GM13977 (cell line): ENCODE measurements at regions not wholly inside any gene's neighbourhood (a gene's known extent, or its start where the extent isn't known, plus 50 kb on each side); places are given as distances from the start of the nearest gene placed in this dataset.

Experiments
- DNase-seq: peaks from one replicate; pipeline ENCODE4 v3.0.0; 2012; ENCODE audit warnings: low spot score
- in situ Hi-C: fragments of 300-500 bp; cut with MboI; formaldehyde crosslinking; loops from one replicate; pipeline ENCODE4 v1.12.0; 2022; ENCODE audit warnings: low sequenced_read_pairs, low pct_unique_long_range_greater_than_20kb, mixed read lengths, inconsistent platforms; ENCODE audit not compliant: unreplicated experiment
- TF ChIP-seq, protein P1 (sequence below): IDR thresholded peaks from 2 replicates; pipeline ENCODE4 v1.5.1; 2012; ENCODE audit warnings: mild to moderate bottlenecking, control low read depth; ENCODE audit not compliant: insufficient read depth; ENCODE audit errors: extremely low read depth, missing control alignments

DNA sequence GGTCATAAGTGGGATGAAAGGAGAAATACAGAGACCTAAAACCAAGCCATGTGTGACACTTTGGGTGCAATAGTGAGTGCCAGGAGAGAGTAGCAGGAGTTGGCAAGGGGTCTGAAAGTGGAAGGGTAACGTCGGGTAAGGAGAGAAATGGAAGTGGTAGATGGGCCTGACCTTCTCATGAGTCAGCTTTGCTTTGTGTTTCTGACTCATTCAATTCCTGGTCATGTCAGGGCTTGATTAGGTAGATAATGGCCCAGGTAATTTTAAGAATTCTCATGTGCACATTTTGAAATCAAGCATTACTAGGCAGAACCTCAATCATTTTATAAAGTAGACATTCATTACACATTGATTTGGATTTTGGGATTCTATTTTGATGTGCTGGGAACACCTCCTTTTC is 262.5 kb downstream of the SOX2 start:
- in situ Hi-C loops, result no loop called here
- TF ChIP-seq, protein P1, sequence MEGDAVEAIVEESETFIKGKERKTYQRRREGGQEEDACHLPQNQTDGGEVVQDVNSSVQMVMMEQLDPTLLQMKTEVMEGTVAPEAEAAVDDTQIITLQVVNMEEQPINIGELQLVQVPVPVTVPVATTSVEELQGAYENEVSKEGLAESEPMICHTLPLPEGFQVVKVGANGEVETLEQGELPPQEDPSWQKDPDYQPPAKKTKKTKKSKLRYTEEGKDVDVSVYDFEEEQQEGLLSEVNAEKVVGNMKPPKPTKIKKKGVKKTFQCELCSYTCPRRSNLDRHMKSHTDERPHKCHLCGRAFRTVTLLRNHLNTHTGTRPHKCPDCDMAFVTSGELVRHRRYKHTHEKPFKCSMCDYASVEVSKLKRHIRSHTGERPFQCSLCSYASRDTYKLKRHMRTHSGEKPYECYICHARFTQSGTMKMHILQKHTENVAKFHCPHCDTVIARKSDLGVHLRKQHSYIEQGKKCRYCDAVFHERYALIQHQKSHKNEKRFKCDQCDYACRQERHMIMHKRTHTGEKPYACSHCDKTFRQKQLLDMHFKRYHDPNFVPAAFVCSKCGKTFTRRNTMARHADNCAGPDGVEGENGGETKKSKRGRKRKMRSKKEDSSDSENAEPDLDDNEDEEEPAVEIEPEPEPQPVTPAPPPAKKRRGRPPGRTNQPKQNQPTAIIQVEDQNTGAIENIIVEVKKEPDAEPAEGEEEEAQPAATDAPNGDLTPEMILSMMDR, result no peak
- DNase-seq, result no peak

DNA sequence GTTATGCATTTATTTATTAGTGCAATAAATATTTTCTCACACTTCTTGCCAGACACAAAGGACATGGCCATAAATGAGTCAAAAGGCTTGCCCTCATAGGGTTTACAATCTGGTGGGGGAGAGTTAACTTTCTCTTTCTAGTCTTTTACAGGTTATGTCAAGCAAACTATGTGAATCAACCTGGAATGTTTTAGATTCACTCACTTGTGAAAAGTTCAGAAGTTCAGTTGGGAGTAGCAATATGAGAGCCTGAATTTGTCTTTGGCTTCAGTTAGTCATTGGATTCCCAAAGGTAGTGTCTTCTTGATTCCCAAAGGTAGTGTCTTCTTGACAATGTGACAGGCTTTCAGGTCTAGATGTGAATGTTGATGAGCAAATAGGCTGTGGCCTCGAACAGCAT is 264.8 kb downstream of the SOX2 start:
- in situ Hi-C loops, result no loop called here
- no peak for DNase-seq
- TF ChIP-seq, protein P1, result no peak

DNA sequence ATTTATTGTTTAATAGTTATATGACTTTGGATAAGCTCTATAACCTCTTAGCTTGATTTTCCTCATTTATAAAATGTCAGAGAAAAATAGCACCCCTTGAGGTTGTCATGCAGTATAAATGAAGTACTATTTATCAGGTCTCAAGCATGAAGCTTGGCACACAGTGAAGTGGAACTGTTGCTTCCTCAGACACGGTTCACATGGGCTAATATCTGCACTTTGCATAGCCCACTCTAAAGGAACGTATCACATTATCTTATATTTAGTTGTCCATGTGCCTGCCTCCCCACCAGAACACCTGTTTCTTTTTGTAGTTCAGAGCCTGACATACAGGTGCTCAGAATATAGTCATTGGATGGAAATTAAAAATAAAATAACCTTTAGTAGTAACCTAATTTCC is 273.7 kb downstream of the SOX2 start:
- in situ Hi-C loops, result no loop called here
- TF ChIP-seq, protein P1, result no peak
- DNase-seq, result no peak

DNA sequence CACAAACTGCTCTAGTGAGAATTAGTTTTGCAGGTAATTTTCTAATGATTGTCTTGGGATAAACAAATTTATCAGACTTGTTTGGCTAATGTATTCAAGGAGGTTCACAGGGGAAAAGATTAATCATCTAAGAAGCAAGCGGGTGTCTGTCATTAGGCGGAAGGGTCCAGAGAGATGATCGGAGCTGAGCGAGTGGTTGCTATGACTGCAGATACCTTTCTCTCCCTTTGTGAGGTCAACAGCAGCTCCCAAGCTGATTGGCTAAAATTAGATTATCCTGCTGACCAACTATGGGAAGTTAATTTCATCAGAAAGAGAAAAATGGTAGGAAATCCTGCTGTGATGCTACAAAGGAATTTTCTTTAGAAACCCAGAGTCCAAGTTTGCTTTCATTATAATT is 276.0 kb downstream of the SOX2 start:
- TF ChIP-seq, protein P1, result no peak
- no peak for DNase-seq
- in situ Hi-C loops, result no loop called here

DNA sequence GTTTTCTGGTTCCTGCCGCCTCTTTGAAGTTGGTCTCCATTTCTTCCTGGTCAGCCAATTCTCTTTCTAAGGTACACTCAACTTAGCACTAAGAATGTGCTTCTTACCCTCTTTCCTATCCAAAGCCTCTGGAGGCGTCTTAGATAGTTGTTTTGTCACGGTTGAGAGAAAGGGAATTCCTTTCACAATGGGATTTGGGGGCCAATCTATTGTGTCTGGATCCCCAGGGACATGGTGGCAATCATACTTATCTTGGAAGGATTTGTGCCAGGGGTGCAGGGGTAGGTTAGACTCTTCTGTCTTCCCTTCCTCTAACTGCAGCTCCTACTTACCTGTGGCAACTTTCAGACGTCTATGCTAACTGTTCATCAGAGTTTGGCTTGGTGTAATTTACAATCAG is 287.1 kb downstream of the SOX2 start:
- in situ Hi-C loops, result no loop called here
- no peak for DNase-seq
- TF ChIP-seq, protein P1, result no peak

DNA sequence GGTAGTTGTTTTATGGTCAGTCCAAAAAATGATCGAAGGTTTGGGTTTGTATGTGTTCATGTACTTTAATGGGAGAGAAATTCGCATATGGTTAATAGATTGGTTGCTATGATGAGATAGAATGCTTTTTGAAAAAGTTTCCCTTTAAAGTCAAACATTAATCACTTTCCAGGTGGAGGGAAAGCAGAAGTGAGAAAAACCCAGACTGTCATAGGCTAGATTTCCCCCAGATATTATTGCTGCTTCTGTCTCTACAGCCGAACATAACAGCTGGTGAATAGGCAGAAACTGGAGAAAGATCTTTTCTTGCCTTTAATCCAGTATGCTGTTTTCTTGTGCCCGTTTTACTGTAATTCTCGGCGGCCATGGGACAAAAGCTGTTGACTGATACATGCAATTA is 287.6 kb downstream of the SOX2 start:
- DNase-seq, result peak; percentile 8
- in situ Hi-C loops, result no loop called here
- TF ChIP-seq, protein P1, result no peak

DNA sequence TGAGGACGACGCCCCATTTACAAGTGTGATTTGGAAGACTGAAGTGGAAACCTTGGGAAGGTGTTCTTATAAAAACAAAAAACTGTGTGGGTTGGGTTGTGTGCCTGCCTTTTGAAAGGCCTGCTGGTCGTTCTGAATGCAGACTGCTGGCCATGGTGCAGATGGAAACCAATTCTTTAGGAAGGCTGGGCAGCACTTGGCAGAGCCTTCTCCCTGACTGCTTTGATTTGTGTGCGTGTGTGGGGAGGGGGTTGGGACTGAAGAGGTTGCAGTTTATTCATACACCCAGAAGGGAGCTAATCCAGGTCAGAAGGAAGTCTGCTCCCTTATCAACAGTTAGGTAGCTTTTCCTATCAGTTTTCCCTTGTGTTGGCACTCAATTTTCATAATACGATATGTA is 288.7 kb downstream of the SOX2 start:
- no peak for DNase-seq
- in situ Hi-C loops, result no loop called here
- TF ChIP-seq, protein P1, result no peak
